Suppressor macrophage (primary cell): ENCODE measurements at regions not wholly inside any gene's neighbourhood (a gene's known extent, or its start where the extent isn't known, plus 50 kb on each side); places are given as distances from the start of the nearest gene placed in this dataset.

ENCODE experiments used
- DNase-seq, 4 experiments: peaks; one replicate each; pipeline ENCODE4 v3.0.0-alpha.2; 2020 to 2022

DNA sequence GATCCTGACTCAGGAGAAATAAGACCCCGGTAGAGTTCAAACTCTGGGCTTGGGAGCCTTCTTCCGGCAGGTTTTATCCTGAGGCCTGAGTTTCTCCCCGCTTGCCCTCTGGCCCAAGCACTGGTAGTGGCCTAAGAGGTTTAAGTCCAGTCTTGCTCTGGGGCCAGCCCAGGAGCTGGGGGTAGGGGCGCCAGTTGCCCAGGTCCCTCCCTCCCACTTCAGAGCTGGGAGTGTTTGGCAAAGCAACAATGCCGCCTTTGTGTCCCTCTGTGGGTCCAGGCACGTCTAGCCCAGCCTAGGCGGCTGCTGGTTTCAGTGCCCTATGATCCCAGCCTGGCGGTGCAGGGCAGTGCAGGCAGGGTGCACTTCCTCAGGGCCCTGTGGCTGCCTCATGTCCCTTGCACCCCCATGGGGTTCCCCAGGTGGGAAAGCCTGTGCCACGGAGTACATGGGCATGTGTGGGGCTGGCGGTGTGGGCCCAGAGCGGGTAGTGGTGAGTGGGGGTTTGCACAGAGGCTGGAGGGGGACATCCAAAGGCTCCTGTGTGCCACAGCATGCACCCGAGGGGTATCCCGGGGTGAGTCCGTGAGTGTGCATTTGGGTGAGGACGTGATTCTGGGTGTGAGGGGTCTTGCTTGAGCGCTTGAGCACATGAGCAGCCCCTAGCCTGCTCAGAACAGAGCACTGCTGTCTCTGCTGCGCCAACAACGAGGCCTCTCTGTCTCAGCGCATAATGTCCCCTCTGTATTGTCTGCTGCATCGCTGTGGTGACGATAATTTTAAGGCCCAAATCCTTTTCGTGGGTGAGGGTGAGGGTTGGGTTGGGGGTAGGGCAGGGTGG, 61.7 kb upstream of the PSD2 start:
- DNase-seq: no peak

DNA sequence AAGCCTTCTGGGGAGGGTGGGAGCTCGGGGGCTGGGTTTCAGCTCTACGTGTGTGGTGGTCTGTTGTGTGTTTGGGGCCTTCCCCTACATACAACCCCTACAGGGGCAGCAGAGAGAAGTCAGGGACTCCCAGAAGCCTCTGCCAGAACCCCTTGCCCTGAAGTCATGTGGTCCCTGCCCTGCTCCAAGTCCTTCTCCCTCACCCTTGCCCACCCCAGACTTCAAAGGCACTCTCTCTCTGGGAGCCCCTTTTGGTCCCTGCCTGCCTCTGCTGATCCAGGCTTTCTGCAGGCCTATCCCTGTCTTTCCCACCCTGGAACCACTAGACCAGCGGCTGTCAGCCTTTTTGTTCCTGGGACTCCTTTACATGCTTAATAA, 61.1 kb upstream of the PSD2 start:
- no peak for DNase-seq

DNA sequence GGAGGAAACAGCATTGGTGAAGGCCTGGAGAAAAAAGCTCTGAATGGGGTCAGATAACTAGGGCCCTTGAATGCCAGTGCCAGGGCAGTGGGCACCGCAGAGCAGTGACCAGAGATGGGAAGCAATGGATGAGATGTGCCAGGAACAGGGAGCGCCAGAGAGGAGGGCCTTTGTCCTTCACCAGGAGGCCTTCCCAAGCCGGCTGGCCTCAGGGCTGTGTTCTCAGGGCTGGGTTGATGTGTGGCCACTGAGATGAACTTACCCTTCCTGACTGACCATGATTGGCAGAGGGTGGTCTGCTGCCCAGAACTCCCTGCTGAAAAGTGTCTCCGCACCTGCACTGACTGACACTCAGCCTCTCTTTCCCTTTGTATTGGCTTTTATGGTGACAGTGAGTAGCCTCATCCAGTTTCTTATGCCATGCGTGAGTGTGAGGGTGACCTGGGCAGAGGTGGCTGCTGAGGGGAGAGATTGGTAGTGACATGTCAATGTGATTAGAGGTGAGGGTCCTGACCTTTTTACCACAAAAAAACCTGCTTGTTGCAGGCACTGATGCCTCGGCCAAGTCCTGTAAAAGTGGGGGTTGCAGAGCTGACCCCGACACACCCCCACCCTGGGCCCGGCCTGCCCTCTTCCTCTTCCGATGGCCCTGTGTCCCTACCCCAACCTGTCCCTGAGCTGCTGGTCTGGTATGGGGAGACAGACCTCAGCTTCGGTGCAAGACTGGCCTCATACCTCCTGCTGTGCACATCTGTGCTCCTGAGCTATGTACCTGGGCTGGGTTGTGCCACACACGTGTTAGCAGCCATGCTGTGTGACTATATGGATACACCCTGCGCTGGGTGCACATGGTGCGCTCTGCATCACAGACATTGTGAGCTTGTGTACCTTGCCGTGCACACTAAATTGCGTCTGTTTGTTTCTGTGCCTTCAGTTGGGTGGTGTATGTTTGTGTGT, 57.1 kb upstream of the PSD2 start:
- no peak for DNase-seq

DNA sequence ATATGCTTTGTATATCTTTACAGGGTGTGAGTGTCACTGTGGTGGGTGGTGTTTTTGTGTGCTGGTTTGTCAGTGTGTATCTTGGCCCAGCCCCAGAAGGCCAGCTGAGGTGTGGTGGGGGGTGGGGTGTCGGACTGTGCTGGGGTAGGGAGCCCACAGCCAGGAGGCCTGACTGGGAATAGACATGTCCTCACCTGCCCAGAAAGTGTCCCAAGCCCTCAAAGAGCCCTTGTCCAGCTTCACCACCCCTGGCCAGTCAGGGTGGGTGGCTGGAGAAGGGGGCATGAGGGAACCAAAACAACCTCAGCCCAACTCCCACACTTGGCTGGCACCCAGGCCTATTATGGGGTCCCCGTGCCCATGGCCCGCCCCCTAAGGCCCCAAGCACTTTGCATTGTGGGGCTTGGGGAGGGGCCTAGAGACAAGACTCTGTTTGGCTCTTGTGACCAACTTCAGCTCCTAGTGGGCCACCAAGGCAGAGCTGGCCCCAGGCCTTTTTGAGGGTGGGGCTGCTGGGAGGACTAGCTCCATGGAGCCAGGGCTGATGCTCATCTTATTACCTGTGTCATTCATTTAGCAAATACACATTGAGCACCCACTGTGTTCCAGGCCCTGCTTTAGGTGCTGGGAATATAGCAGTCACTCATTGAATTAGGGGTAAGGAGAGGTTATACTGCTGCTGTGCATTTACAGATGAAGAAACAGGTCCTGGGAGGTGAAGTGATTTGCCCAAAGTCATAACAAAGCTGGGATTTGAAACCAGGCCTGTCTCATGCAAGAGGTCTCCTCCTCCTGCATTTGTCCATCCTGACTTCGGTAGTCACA, 56.2 kb upstream of the PSD2 start:
- DNase-seq: no peak

DNA sequence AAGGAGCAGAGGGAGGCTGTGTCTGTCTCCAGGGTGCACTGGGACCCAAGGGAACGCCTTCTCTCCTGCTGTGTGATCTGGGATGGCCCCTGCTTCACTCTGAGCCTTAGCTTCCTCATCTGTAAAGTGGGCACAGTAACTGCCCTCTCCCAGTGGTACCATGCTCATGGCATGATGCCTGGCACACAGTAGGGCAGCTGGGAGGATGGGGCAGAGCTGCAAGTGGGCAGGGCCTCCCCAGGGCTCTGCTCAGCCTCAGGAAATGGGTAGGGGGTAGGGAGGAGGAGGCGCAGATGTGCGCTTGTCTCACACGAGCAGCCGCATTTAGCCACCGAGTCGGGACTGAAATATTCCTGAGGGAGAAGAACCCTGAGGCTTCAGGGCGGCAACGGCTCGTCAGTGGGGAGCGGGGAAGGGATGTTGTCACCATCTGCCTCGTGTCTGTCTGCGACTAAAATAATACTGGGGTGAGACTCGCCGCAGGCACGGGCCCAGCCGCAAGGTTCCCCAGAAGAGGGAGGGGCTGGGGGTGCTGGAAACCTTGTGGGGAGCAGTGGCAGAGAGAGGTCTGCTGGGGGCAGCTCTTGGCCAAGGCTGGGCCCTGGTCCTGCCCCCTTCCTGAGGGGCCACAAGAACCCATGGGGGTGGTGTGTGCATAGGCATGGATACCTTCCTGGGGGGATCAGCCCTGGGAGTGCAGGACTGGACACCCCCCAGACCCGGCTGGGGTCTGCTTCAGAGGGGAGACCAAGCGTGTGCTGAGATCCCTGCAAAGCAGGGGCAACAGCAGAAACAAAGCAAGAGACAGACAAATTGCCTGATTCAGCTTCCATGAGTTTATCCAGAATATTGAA, 55.2 kb upstream of the PSD2 start:
- no peak for DNase-seq

DNA sequence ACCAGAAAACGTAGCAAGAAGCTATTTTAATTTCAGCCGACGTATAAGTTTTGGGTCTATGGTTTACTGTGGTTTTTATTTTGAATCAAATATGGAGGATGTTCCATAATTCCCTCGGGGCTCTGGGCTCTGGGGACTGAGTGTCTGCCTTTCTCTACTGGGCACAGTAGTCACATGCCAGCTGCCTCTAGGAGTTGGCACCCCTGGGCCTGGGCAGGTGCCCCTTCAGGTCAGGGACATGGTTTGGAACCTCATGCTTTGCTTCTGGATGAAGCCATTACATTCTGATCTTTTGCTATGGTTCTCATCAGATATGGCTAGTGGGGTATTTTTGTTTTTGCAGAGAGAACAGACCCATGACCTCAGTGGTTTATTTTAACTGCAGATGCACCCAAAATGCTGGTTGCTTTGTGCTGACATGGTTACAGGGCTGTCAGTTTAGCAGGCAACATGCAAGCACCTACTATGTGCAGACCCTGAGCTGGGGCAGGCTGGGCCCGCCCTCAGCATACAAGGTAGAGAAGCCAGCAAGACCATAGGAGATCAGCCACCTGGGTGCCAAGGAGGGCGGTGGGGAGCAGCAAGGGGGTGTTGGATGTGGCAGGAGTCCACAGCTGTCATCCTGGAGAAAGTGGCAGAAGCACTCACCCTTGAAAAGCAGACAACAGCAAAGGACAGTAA, 54.5 kb upstream of the PSD2 start:
- no peak for DNase-seq

DNA sequence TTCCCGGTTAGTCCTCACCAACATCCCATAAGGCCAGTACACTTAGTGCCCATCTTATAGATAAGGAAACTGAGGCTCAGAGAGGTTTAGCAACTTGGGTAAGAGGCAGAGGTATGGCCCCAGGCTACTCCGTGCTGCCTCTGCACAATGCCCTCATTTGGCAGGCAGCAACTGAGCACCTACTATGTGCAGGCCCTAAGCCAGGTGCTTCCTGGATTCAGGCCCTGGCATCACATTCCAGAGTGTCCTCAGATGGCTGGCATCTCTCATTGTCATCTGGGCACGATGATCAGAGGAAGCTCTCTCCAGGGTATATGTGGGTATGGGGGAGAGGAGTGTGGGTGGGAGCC, 53.8 kb upstream of the PSD2 start:
- no peak for DNase-seq

DNA sequence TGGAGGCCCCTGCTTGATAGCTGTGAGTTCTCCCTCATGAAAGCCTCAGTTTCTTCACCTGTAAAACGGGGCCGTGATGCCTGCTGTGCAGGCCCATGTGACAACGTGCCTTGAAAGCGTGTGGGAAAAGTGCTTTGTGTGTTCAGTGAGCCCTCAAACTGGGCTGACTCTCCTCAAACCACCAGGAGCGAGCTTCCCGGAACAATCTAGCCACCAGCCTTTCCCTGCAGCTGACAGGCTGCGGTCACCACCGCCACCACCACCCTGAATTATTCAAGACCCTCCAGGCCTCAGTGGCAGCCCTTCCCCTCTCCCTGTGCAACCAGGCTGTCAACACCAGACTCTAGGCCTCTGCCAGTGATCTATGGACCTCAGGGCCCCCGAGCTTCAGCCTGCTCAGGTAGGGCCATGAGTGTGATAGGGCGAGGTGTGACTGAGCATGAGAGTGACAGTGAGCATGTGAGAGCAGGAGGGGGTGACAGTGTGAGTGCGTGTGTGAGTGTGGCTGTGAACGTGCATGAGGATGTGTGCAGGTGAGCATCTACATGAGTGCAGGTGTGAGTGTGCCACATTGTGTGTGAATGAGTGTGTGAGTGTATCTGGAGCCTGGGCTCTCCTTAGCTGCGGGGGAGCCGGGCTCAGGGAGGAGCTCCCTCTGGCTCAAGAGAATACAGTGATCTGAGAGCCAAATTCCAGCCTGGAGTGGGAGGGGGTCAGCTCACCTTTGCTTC, 53.3 kb upstream of the PSD2 start:
- DNase-seq: no peak

DNA sequence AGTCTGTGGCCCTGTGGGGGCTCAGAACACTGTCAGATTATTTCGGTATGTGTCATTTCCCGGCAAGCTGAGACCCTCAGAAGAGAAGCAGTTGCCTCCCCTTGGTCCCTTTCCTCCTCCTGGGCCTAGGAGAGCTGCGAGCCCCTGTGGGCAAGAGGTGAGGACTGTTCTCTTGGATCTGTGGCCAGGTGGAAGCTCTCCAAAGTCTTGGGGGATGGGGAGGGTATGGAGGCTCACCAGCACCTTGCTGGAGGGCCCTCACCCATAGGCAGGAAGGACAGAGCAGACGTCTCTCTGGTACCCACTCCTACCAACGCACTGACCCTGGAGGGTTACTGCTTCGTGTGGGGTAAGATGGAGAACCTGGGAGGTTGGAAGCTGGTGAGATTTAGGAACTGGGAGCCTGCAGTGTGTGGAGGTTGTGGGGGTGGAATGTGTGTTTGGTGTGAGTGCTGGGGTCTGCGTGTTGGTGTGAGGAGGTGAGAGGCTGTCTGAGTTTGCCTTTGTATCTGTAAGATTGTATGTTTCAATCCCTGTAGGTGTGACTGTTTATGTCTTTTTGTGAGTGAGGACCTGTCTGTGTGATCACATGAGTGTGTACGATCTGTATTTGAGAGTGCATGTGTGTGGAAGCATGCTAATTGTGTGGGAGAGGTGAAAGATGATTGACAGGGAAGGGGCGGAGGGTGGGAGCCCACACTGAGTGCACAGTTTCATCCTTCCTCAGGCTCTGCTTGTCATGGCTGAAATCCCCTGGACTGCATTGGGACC, 52.4 kb upstream of the PSD2 start:
- no peak for DNase-seq

DNA sequence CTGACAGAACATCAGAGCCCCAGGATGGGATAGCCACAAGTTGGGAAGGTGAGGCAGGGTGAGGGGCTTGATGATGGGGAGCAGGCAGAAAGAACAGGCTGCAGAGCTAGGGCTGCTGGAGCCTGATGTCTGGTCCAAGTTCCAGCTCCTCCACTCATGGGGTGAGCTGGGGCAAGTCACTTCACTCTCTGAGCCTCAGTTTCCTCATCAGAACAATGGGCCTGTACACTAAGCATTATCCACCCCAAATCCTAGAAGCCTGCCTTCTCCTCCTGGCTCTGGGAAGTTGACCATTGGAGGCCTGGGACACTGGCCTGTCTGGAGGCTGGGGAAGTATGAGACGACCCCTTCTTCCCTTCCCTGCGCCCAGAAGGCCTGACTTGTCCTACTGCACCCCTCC, 51.8 kb upstream of the PSD2 start:
- DNase-seq: no peak

DNA sequence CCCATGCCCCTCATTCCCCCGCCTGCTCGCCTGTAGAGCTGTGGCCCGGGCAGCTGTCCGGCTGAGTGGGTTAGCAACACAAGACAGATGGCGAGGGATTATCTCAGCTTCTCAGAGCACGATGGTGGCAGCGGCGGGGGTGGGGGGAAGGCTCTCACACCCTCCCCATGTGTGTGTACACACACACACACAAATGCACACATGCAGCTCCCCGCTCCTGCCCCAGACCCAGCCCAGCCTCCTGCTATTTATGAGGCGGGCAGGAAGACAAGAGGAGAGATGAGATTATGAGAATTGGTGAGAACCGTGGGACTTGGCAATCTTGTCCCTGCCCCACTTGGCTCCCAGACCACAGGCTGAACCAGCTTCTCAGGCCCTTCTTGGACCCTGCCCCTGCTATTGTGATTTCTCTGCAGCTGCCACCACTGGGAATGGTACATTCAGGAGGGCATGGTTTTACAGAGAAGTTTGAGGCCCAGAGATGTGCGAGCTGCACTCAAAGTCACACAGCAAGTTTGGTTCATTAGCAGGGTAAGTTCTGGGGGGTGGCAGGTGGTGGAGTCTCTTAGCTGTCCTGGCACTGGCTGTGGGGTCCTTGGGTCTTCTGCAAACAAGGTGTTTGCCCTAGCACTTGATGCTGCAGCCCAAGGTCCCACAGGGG, 51.0 kb upstream of the PSD2 start:
- no peak for DNase-seq

DNA sequence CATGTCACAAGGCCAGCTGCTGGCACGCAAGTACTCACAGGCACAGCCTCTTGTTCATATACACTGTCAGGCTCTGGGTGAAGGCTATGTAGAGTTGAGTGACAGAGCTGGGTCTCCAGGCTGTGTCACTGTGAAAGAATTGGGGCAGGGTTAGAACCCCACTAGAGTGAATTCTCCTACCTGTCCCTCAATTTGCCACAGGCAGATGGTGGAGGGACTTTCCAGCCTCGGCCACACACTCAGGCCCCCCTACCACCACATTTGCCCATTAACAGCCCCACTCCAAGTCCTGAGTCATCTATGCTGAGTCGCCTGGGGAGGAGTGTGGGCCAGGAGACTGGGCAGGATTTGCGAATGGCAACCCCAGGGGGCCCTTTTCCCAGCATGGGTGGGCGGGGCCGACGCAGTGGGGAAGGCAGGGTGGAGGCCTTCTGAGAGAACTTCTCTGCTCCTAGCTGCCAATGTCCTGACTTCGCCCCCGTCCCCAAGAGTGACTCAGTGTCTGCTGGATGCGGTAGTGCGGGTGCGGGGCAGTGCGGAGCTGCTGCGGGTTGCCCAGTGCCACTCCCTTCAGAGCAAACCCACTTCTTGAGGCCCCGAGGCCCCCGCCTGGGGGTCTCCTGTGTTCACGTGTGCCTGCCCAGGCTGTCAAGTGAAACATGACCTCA, 50.3 kb upstream of the PSD2 start:
- peak; percentile 69 to 85 (median 79) for DNase-seq

DNA sequence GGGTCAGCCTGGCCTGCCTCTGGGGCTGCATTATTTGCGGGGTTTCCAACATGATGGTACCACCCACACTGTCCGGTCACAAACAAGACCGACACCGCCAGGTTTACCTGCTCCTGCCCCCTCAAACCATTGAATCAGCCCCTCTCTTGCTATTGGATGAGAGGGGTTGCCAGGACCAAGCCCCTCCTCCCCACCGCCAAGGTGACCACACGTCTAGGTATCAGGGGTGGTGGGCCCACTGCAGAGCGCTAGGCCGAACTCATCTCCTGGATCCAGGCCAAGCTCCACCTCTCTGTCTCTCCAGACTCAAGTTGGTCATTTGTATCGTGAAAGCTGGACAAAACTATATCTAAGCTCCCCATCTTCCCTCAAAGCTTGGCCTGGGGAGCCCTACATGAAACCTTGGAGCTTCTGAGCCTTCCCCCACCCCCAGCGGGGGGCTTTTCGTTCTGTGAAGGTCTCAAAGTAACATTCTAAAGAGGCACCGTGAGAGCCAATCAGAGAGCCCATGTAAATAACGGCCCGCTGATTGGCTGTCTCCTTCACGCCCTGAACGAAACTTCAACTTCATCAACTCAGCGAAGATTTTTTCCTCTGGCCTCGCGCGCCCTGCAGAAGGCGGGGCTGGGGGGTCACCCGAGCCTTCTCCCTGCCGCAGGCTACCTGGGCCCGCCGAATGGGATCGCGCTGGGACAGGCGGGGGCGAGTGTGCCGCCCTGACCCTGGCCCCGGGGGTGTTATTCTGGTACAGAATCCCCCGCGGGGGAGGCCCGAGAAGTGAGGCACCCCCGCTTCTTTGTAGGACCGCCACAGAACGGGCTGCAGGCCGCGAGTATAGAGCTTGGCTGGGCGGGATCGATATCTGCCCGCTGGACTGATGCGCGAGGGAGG, 49.6 kb upstream of the PSD2 start:
- peak; percentile 44 to 71 (median 68) for DNase-seq
